ENCODE measurements at regions not wholly inside any gene's neighbourhood (a gene's known extent, or its start where the extent isn't known, plus 50 kb on each side); places are given as distances from the start of the nearest gene placed in this dataset.
A peak's percentile ranks its signal among the peaks of the same experiment; 100 is the strongest.
"Not testable (repeated sequence)": the region's sequence is repeated elsewhere in the genome, so short reads cannot be mapped to it uniquely, and the experiment has no call there.

DNA sequence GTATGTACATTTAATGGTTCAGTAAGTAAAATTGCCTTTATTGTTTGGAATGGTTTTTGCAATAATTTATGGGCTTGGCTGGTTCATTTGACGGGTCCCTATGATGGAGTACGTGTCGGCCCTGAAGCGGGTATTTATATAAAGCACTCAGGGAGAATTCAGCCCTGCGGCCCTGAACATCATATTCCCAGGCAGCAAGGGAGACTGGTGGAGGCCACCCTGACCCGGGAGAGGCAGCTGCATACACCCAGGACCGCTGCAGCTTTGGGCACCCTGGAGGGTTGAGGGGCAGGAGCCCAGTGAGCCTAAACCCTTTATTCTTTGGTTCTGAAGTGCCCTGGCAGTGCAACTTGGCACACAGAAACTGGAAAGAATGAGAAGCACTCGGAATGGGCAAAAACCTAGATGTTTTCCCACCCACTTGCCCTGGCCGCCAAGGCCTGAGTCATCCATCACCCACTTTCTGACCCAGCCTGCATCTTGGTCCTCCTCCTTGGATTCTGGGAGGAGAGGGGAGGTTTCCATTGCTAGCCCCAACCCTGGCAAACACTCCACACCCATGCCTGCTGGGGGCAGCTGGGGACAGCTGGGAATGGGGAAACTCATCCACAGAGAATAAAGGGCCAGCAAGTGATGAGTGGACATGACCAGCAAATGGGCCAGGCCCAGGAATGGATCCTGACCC is 162.2 kb upstream of the TNRC6C start:
- DNase-seq (ENCODE audit: low spot score) = no peak

DNA sequence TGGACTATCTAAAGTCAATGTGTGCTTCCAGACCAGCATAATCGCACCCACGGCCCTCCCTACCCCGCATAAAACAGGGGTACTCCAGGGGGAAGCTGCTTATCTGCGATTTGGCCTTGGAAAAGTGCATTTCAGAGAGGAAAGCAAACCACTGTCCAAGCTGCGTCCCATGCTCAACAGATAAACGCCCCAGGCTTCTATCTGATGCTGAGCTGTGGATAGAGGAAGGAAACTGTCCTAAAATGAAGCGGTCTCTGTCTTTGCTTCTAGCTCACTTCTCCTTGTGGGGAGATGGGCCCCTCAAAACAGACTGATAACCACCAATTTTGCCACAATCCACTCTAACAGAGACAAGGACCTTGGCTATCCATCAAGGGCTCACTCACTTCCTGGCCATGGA is 160.5 kb upstream of the TNRC6C start:
- no peak for DNase-seq (ENCODE audit: low spot score)

DNA sequence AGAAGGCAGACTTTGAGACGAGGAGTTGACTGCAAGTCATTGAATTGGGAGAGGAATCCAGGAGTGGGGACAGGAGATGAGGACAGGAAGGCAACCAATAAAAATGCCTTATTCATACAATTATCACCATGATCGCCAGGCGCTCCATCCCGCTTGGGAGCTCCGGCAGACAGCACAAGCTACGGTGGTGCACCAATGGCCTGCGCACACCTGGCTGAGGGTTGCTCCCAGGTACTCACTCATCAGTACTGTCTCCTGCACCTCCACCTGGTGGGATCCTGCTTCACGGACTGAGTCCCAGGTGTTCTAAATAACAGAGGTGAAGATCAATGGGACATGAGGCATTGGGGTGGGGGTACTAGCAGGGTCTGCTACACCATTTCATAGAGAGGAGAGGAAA is 160.0 kb upstream of the TNRC6C start:
- DNase-seq (ENCODE audit: low spot score) = no peak

- no peak for DNase-seq (ENCODE audit: low spot score)
These were observed 157.7 kb upstream of the TNRC6C start for GRCh38 chr17:77800816-77801215.

DNA sequence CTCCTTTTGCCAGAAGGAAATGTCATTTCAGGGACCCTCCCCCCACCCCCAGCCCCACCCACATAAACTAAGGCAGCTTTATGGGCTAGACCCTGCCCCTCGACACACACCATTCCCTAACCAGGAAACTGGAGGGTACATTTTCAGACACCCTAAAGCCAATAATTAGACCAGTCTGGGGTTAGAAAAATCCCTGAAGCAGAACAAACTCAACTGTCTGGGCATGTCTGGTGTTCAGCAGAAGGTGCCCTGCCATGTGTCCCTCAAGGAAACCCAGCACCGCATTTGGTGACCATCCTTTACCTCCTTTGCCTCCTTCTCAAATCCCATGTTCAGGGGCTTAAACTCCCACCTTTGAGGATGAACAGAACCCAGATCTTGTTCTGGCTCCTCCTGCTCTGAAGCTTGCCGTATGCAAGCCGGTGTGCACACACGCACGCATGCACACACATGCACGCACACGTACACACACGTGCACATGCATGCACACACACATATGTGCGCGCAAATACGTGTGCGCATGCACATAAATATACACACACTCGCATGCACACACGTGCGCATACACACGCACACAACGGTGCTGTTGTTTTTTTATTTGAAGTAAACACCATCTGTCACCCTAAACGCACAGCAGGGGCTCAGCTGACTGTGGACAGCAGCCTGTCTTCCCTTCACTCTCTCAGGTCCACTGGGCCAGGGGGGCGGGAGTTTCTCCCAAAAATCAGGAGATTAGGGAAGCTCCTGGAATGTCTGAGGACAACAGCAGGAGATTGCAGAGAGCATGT is 156.8 kb upstream of the TNRC6C start:
- no peak for DNase-seq (ENCODE audit: low spot score)

DNA sequence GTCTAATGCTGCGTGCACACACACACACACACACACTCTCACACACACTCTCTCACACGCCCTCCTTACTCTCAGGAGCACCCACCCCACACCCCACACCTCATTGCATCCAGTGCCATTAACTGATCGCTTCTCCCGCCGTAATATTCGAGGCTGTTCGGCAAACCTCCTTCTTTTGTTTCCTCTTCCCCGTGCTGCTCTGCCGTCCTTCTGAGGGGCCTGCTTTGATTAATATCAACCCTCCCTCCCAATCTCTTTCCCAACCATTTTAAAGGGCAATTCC is 156.2 kb upstream of the TNRC6C start:
- no peak for DNase-seq (ENCODE audit: low spot score)

DNA sequence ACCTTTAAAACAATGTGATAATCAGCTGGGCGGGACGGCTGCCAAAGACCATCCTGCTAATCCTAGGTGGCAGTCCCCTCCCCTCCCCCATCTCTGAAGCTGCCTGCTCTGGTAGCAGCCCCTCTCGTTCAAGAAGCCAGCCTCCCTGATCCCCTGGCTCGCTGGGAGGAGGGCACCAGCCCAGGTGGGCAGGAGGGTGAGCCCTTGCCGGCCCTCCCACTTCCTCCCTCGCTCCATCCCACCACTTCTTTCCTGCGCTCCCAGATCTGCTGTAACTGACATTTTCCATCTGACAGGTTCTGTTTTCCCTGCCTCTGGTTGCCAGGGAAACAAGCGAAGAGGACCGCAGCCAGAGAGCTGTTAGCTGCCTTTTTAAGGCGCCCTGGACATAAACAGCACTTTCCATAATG is 155.7 kb upstream of the TNRC6C start:
- peak; percentile 75 for DNase-seq (ENCODE audit: low spot score)

DNA sequence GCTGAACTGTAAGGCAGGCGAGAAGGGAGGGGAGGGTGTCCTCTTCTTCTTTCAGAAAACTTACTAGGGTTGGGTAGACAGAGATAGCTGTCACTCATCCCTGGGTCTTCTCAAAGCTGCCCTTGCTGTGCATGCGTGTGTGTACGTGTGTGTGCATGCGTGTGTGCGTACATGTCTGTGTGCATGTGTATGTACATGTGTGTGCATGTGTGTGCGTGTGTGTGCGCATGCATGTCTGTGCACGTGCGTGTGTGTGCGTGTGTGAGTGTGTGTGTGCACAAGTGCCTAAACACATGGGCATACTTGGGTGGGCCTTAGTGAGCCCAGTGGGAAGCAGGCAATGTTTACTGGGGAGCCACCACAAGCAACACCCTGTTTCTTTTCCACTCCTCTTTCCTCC is 154.8 kb upstream of the TNRC6C start:
- DNase-seq (ENCODE audit: low spot score) = no peak

GRCh38 chr17:77804796-77805426 is 153.6 kb upstream of the TNRC6C start:
- DNase-seq (ENCODE audit: low spot score) = no peak

- DNase-seq (ENCODE audit: low spot score) = not testable (repeated sequence)
These were observed 152.5 kb upstream of the TNRC6C start for GRCh38 chr17:77805970-77806369.

GRCh38 chr17:77807051-77807745 is 151.3 kb upstream of the TNRC6C start:
- no peak for DNase-seq (ENCODE audit: low spot score)

- no peak for DNase-seq (ENCODE audit: low spot score)
These were observed 150.6 kb upstream of the TNRC6C start for GRCh38 chr17:77807746-77808441.

GRCh38 chr17:77808686-77809425 is 149.6 kb upstream of the TNRC6C start:
- no peak for DNase-seq (ENCODE audit: low spot score)

DNA sequence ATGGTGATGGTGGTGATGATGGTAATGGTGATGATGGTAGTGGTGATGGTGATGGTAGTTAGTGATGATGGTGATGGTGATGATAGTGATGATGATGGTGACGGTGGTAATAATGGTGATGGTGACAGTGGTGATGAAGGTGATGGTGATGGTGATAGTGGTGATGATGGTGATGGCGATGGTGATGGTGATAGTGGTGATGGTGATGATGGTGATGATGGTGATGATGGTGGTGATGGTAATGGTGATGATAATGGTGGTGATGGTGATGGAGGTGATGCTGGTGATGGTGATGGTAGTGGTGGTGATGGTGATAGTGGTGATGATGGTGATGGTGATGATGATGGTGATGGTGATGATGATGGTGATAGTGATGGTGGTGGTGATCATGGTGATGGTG is 148.7 kb upstream of the TNRC6C start:
- no peak for DNase-seq (ENCODE audit: low spot score)

GRCh38 chr17:77810536-77810935 is 148.0 kb upstream of the TNRC6C start:
- DNase-seq (ENCODE audit: low spot score) = no peak

DNA sequence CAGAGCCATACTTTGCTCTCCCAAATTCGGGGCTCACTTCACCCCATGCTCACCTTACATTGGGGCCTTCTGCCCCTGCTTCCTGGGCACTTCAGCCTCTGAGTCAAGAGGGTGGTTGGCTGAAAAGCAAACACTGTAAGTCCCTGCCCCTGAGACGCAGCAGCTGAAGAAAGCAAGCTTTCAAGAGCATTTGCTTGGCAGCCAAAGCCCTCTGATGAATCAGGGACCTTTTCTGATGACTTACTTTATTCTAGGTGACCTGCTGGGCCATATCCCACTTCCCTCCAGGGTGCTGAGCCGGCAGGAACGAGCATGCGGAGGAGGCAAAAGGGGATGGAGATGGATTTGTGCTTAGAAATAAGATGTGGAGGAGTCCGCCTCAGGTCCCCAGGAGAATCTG is 147.0 kb upstream of the TNRC6C start:
- no peak for DNase-seq (ENCODE audit: low spot score)

- no peak for DNase-seq (ENCODE audit: low spot score)
These were observed 144.3 kb upstream of the TNRC6C start for GRCh38 chr17:77814091-77814772.

GRCh38 chr17:77815127-77815905 is 143.2 kb upstream of the TNRC6C start:
- no peak for DNase-seq (ENCODE audit: low spot score)

GRCh38 chr17:77817953-77818352 is 140.6 kb upstream of the TNRC6C start:
- DNase-seq (ENCODE audit: low spot score) = no peak

- DNase-seq (ENCODE audit: low spot score) = no peak
These were observed 139.0 kb upstream of the TNRC6C start for GRCh38 chr17:77819497-77819896.

Measured in left forelimb (tissue), 1 donor.